Keratinocyte (primary cell): ENCODE measurements at regions not wholly inside any gene's neighbourhood (a gene's known extent, or its start where the extent isn't known, plus 50 kb on each side); places are given as distances from the start of the nearest gene placed in this dataset.

Experiments
- CTCF ChIP-seq, 3 experiments: IDR thresholded peaks in 1 of 3; conservative IDR thresholded peaks in 1 of 3; optimal IDR thresholded peaks in 1 of 3; 2 replicates in 2 of 3; 3 replicates in 1 of 3; pipeline versions ENCODE3 to v1.5.1; 2011; ENCODE audit warnings: low read length in 3 of 3, mild to moderate bottlenecking in 3 of 3, moderate library complexity in 2 of 3, control low read depth in 1 of 3, inconsistent platforms in 1 of 3; ENCODE audit not compliant: insufficient read depth in 2 of 3; ENCODE audit errors: extremely low read depth in 1 of 3
- EZH2 ChIP-seq: IDR thresholded peaks from one replicate; pipeline ENCODE4 v1.6.1; 2012; ENCODE audit warnings: inconsistent platforms, mild to moderate bottlenecking, low read length, moderate library complexity

GRCh38 chr1:173353350-173353749 is 123.8 kb upstream of the PRDX6 start:
- no peak for TF ChIP-seq CTCF (optimal IDR thresholded peaks at IDR 0.05 in 1 of 3, IDR thresholded peaks at IDR 0.05 in 1 of 3, conservative IDR thresholded peaks at IDR 0.05 in 1 of 3; ENCODE audit: extremely low read depth in 1 of 3, insufficient read depth in 2 of 3, low read length in 3 of 3)
- no peak for TF ChIP-seq EZH2
